B cell (primary cell): ENCODE measurements at regions not wholly inside any gene's neighbourhood (a gene's known extent, or its start where the extent isn't known, plus 50 kb on each side); places are given as distances from the start of the nearest gene placed in this dataset.

Source experiments
- EZH2 ChIP-seq: IDR thresholded peaks from 2 replicates; pipeline ENCODE4 v1.6.1; 2012; ENCODE audit warnings: borderline replicate concordance, low read depth, mild to moderate bottlenecking, moderate library complexity, low read length; ENCODE audit not compliant: insufficient read depth, poor library complexity, severe bottlenecking
- TF ChIP-seq, protein P1 (sequence below): fragments of 200-600 bp; IDR thresholded peaks from one replicate; pipeline ENCODE4 v1.8.0; 2022; ENCODE audit warnings: antibody characterized with exemption, mild to moderate bottlenecking

- TF ChIP-seq, protein P1, sequence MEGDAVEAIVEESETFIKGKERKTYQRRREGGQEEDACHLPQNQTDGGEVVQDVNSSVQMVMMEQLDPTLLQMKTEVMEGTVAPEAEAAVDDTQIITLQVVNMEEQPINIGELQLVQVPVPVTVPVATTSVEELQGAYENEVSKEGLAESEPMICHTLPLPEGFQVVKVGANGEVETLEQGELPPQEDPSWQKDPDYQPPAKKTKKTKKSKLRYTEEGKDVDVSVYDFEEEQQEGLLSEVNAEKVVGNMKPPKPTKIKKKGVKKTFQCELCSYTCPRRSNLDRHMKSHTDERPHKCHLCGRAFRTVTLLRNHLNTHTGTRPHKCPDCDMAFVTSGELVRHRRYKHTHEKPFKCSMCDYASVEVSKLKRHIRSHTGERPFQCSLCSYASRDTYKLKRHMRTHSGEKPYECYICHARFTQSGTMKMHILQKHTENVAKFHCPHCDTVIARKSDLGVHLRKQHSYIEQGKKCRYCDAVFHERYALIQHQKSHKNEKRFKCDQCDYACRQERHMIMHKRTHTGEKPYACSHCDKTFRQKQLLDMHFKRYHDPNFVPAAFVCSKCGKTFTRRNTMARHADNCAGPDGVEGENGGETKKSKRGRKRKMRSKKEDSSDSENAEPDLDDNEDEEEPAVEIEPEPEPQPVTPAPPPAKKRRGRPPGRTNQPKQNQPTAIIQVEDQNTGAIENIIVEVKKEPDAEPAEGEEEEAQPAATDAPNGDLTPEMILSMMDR: no peak
- no peak for TF ChIP-seq EZH2
Observed at GRCh38 chr6:19753826-19754225, 83.3 kb upstream of the ID4 start.
